ENCODE measurements at regions not wholly inside any gene's neighbourhood (a gene's known extent, or its start where the extent isn't known, plus 50 kb on each side); places are given as distances from the start of the nearest gene placed in this dataset.

DNA sequence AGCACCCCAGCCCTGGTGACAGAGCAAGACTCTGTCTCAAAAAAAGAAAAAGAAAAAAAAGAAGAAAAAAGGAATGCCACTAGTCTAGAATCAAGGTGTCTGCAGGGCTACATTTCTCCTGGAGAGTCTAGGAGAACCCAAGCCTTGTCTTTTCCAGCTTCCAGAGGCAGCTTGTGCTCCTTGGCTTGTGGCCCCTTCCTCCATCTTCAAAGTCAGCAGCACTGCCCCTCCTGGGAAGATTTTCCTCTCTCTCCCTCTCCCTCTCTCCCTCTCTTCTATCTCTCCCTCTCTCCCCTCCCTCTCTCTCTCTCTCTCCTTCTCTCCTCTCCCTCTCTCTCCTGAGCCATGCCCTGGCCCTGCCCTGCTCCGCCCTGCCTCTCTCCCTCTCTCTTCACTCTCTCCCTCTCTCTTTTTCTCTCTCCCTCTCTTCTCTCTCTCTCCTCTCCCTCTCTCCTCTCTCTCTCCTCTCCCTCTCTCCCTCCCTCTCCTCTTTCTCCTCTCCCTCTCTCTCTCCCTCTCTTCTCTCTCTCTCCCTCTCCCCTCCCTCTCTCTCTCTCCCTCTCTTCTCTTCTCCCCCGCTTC lies 97.7 kb upstream of the FGF3 start:
- no peak overlapping the region for H3K27ac ChIP-seq (ENCODE audit: low read depth, low read length)
- Mint-ChIP-seq H3K9me3 (no peaks in the 10 kb centered on the region), H3K27ac (no peak overlapping the region), H3K4me1 (peaks cover 6% of the 10 kb centered on the region), H3K36me3 (ENCODE audit: low read depth) (no peaks in the 10 kb centered on the region), H3K4me3 (no peak overlapping the region), H3K27me3 (ENCODE audit: insufficient read depth) (peaks cover 33% of the 10 kb centered on the region)
- no peaks in the 10 kb centered on the region for H3K36me3 ChIP-seq (ENCODE audit: control insufficient read depth, insufficient read depth, low read length)
- TF ChIP-seq, protein P1, sequence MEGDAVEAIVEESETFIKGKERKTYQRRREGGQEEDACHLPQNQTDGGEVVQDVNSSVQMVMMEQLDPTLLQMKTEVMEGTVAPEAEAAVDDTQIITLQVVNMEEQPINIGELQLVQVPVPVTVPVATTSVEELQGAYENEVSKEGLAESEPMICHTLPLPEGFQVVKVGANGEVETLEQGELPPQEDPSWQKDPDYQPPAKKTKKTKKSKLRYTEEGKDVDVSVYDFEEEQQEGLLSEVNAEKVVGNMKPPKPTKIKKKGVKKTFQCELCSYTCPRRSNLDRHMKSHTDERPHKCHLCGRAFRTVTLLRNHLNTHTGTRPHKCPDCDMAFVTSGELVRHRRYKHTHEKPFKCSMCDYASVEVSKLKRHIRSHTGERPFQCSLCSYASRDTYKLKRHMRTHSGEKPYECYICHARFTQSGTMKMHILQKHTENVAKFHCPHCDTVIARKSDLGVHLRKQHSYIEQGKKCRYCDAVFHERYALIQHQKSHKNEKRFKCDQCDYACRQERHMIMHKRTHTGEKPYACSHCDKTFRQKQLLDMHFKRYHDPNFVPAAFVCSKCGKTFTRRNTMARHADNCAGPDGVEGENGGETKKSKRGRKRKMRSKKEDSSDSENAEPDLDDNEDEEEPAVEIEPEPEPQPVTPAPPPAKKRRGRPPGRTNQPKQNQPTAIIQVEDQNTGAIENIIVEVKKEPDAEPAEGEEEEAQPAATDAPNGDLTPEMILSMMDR (conservative IDR thresholded peaks at IDR 0.05): no peak
- WGBS, 2 experiments (ENCODE audit: insufficient coverage in 1 of 2, insufficient read length in 1 of 2): 64 to 86% methylated on average over 1 to 2 of the region's 2 CpGs
- peaks cover 20% of the 10 kb centered on the region for H3K27me3 ChIP-seq (ENCODE audit: control insufficient read depth, insufficient read depth, low read length, poor library complexity, severe bottlenecking)
- no peak overlapping the region for H3K4me3 ChIP-seq (ENCODE audit: low read length)
- no peak for DNase-seq
- no peak overlapping the region for H3K9ac ChIP-seq (ENCODE audit: extremely low read depth, low read length, poor library complexity, severe bottlenecking)
- no peaks in the 10 kb centered on the region for H3K9me3 ChIP-seq (ENCODE audit: control insufficient read depth, low read length)
- H3K4me1 ChIP-seq (ENCODE audit: control insufficient read depth, insufficient read depth, low read length): no peaks in the 10 kb centered on the region

- 73 to 83% methylated on average over 2 of the region's 2 CpGs for WGBS, 2 experiments (ENCODE audit: insufficient coverage in 1 of 2, insufficient read length in 1 of 2)
- Mint-ChIP-seq H3K36me3 (ENCODE audit: low read depth) (no peaks in the 10 kb centered on the region), H3K4me1 (peaks cover 6% of the 10 kb centered on the region), H3K27ac (no peak overlapping the region), H3K4me3 (no peak overlapping the region), H3K9me3 (no peaks in the 10 kb centered on the region), H3K27me3 (ENCODE audit: insufficient read depth) (peaks cover 33% of the 10 kb centered on the region)
- Histone ChIP-seq H3K4me1 (ENCODE audit: control insufficient read depth, insufficient read depth, low read length) (no peaks in the 10 kb centered on the region), H3K27ac (ENCODE audit: low read depth, low read length) (no peak overlapping the region), H3K9ac (ENCODE audit: extremely low read depth, low read length, poor library complexity, severe bottlenecking) (no peak overlapping the region), H3K27me3 (ENCODE audit: control insufficient read depth, insufficient read depth, low read length, poor library complexity, severe bottlenecking) (peaks cover 20% of the 10 kb centered on the region), H3K4me3 (ENCODE audit: low read length) (no peak overlapping the region), H3K9me3 (ENCODE audit: control insufficient read depth, low read length) (no peaks in the 10 kb centered on the region), H3K36me3 (ENCODE audit: control insufficient read depth, insufficient read depth, low read length) (no peaks in the 10 kb centered on the region)
- DNase-seq: no peak
- TF ChIP-seq, protein P1 (conservative IDR thresholded peaks at IDR 0.05): no peak
These were observed 98.3 kb upstream of the FGF3 start for GRCh38 chr11:69917529-69917928.

DNA sequence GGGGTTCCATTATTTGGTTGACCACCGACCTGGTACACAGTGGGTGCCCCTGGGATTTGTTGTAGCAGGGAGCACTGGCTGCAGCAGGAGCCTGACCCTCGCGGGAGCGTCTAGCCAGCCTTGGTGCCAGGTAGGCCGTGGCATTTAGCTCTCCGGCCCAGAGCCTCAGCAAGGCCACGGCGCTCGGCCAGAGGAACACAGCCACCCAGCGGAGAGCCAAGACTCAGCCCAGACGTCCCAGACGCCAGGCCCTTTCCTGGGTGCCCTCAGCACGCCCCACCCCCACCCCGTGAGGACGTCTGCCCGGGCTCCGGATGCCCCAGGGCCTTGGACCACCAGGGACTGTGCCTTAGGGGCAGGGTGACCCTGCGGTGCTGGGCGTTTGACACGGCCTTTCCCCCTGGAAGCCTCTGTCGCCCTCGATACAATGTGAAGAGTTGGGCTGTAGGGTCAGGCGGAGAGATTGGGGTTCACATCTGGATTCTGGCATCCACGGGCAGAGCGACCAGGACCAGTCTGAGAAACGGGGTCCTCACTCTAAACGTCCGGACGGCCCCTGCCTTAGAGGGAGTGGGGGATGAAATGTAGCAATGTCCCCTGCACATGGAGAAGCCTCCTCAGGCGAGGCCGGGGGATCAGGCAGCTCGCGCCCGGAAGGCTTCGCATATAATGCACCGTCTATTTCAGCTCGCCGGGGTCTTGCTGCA lies 99.2 kb upstream of the FGF3 start:
- Histone ChIP-seq H3K27me3 (ENCODE audit: control insufficient read depth, insufficient read depth, low read length, poor library complexity, severe bottlenecking) (peaks cover 20% of the 10 kb centered on the region), H3K27ac (ENCODE audit: low read depth, low read length) (no peak overlapping the region), H3K9me3 (ENCODE audit: control insufficient read depth, low read length) (no peaks in the 10 kb centered on the region), H3K4me3 (ENCODE audit: low read length) (no peak overlapping the region), H3K4me1 (ENCODE audit: control insufficient read depth, insufficient read depth, low read length) (no peaks in the 10 kb centered on the region), H3K36me3 (ENCODE audit: control insufficient read depth, insufficient read depth, low read length) (no peaks in the 10 kb centered on the region), H3K9ac (ENCODE audit: extremely low read depth, low read length, poor library complexity, severe bottlenecking) (no peak overlapping the region)
- H3K9me3 Mint-ChIP-seq: no peaks in the 10 kb centered on the region
- TF ChIP-seq, protein P1 (conservative IDR thresholded peaks at IDR 0.05): no peak
- no peaks in the 10 kb centered on the region for H3K36me3 Mint-ChIP-seq (ENCODE audit: low read depth)
- WGBS, 2 experiments (ENCODE audit: insufficient coverage in 1 of 2, insufficient read length in 1 of 2): 58 to 68% methylated on average over 22 to 38 of the region's 38 CpGs
- H3K4me3 Mint-ChIP-seq: no peak overlapping the region
- H3K27me3 Mint-ChIP-seq (ENCODE audit: insufficient read depth): peaks cover 38% of the 10 kb centered on the region
- peaks cover 6% of the 10 kb centered on the region for H3K4me1 Mint-ChIP-seq
- DNase-seq: peak; percentile 45
- no peak overlapping the region for H3K27ac Mint-ChIP-seq

All from endodermal cell (in vitro differentiated cells).